Esophagus squamous epithelium (tissue), 4 donors: ENCODE measurements at regions not wholly inside any gene's neighbourhood (a gene's known extent, or its start where the extent isn't known, plus 50 kb on each side); places are given as distances from the start of the nearest gene placed in this dataset.

ENCODE experiments used
- CTCF ChIP-seq, 6 experiments: fragments of 450-650 bp in 4 of 6; fragments of 200-600 bp in 2 of 6; sonication (generic) in 2 of 6; IDR thresholded peaks; one replicate each; pipeline ENCODE4 v1.5.1; 2016 to 2019; ENCODE audit warnings: antibody characterized with exemption in 6 of 6, mild to moderate bottlenecking in 4 of 6, moderate library complexity in 4 of 6
- POLR2A ChIP-seq, 4 donors: fragments of 450-650 bp; IDR thresholded peaks; one replicate each; pipeline ENCODE4 v1.6.1; 2017; ENCODE audit warnings: antibody characterized with exemption in 4 of 4, mild to moderate bottlenecking in 4 of 4, moderate library complexity in 3 of 4

- TF ChIP-seq POLR2A (IDR thresholded peaks at IDR 0.05) (no peak), CTCF (IDR thresholded peaks at IDR 0.05) (no peak)
Observed at GRCh38 chr11:119545978-119546915, 123.3 kb upstream of the THY1 start.
